Caco-2 (cell line): ENCODE measurements at regions not wholly inside any gene's neighbourhood (a gene's known extent, or its start where the extent isn't known, plus 50 kb on each side); places are given as distances from the start of the nearest gene placed in this dataset.
"Not testable (repeated sequence)": the region's sequence is repeated elsewhere in the genome, so short reads cannot be mapped to it uniquely, and the experiment has no call there.

ENCODE experiments used
- BruUV-seq: library from RNA; stranded (reverse); fragments of 400-500 nt; replicated peaks from 2 replicates; lab custom pipeline; 2021; lab: Mats Ljungman, UMichigan
- CTCF ChIA-PET: fragments of 300-600 bp; sonication (Branson Sonifier 250); formaldehyde crosslinking; loops from one replicate; lab custom pipeline; 2022; ENCODE audit warnings: antibody characterized with exemption; lab: Charles Lee
- POLR2A ChIA-PET: fragments of 300-600 bp; sonication (Branson Sonifier 250); formaldehyde crosslinking; loops from one replicate; lab custom pipeline; 2022; ENCODE audit warnings: antibody characterized with exemption; lab: Charles Lee
- DNase-seq, 2 experiments: peaks; one replicate each; pipeline versions ENCODE4 v3.0.0 to v3.0.0-alpha.2; 2020 to 2022
- H3K27me3 ChIP-seq: replicated peaks from 2 replicates; pipeline ENCODE4 v1.6.0; 2011; ENCODE audit warnings: low read length; ENCODE audit not compliant: control insufficient read depth, insufficient read depth
- H3K36me3 ChIP-seq: 2 replicates; pipeline ENCODE4 v1.5.1; 2011; ENCODE audit warnings: low read length; ENCODE audit not compliant: control insufficient read depth, insufficient read depth
- H3K4me1 ChIP-seq: fragments of 250-450 bp; sonication (Bioruptor Pico); 2 replicates; pipeline ENCODE4 v1.5.1; 2020; ENCODE audit warnings: mild to moderate bottlenecking
- H3K4me3 ChIP-seq: 2 replicates; pipeline ENCODE4 v1.5.1; 2011; ENCODE audit warnings: low read depth, mild to moderate bottlenecking, control low read depth, low read length
- H3K9me3 ChIP-seq: fragments of 250-450 bp; sonication (Bioruptor Pico); 2 replicates; pipeline ENCODE4 v1.5.1; 2020; ENCODE audit warnings: mild to moderate bottlenecking, moderate library complexity
- H3K27ac Mint-ChIP-seq: one replicate; pipeline ENCODE4 v1.8.0; 2022; ENCODE audit warnings: mixed read lengths; ENCODE audit not compliant: unreplicated experiment
- H3K27me3 Mint-ChIP-seq: one replicate; pipeline ENCODE4 v1.8.0; 2022; ENCODE audit warnings: mixed read lengths; ENCODE audit not compliant: insufficient read depth, unreplicated experiment
- H3K36me3 Mint-ChIP-seq: one replicate; pipeline ENCODE4 v1.8.0; 2022; ENCODE audit warnings: mild to moderate bottlenecking, mixed read lengths; ENCODE audit not compliant: insufficient read depth, unreplicated experiment
- H3K4me1 Mint-ChIP-seq: one replicate; pipeline ENCODE4 v1.8.0; 2022; ENCODE audit warnings: low read depth, mixed read lengths; ENCODE audit not compliant: unreplicated experiment
- H3K4me3 Mint-ChIP-seq: one replicate; pipeline ENCODE4 v1.8.0; 2022; ENCODE audit warnings: mild to moderate bottlenecking, moderate library complexity, mixed read lengths; ENCODE audit not compliant: unreplicated experiment
- H3K9me3 Mint-ChIP-seq: one replicate; pipeline ENCODE4 v1.8.0; 2022; ENCODE audit warnings: mixed read lengths; ENCODE audit not compliant: unreplicated experiment
- CTCF ChIP-seq, 2 experiments: fragments of 200-600 bp in 1 of 2; IDR thresholded peaks; 1 replicate in 1 of 2; 2 replicates in 1 of 2; pipeline versions ENCODE4 v1.5.1 to v1.8.0; 2011 to 2022; ENCODE audit warnings: antibody characterized with exemption in 1 of 2, control low read depth in 1 of 2, inconsistent platforms in 1 of 2, low read depth in 1 of 2, low read length in 1 of 2, mild to moderate bottlenecking in 1 of 2, moderate library complexity in 1 of 2; ENCODE audit not compliant: insufficient read depth in 1 of 2, severe bottlenecking in 1 of 2, unreplicated experiment in 1 of 2
- intact Hi-C: fragments of 100-400 bp; cut with micrococcal nuclease; formaldehyde crosslinking; loops from one replicate; pipeline ENCODE4 v1.10.0; 2022; ENCODE audit not compliant: unreplicated experiment

GRCh38 chr3:110324171-110324705 lies 747.4 kb upstream of the NECTIN3 start:
- no TSS peak for BruUV-seq
- H3K9me3 Mint-ChIP-seq: peaks cover 15% of the 10 kb centered on the region
- Histone ChIP-seq H3K4me3 (no peak overlapping the region), H3K27me3 (no peaks in the 10 kb centered on the region), H3K9me3 (no peaks in the 10 kb centered on the region), H3K36me3 (no peaks in the 10 kb centered on the region), H3K4me1 (no peaks in the 10 kb centered on the region)
- no peaks in the 10 kb centered on the region for H3K4me1 Mint-ChIP-seq
- no peak overlapping the region for H3K4me3 Mint-ChIP-seq
- TF ChIP-seq CTCF (IDR thresholded peaks at IDR 0.05; ENCODE audit: insufficient read depth in 1 of 2, low read depth in 1 of 2, low read length in 1 of 2, severe bottlenecking in 1 of 2, unreplicated experiment in 1 of 2): no peak
- DNase-seq: no peak
- H3K27ac Mint-ChIP-seq: no peak overlapping the region
- intact Hi-C loops: no loop called here
- no peaks in the 10 kb centered on the region for H3K27me3 Mint-ChIP-seq
- ChIA-PET POLR2A (no interaction called here), CTCF (no interaction called here)
- no peaks in the 10 kb centered on the region for H3K36me3 Mint-ChIP-seq

GRCh38 chr3:110327870-110328269 lies 743.7 kb upstream of the NECTIN3 start:
- ChIA-PET POLR2A (no interaction called here), CTCF (no interaction called here)
- no peaks in the 10 kb centered on the region for H3K27me3 Mint-ChIP-seq
- BruUV-seq: no TSS peak
- no peak overlapping the region for H3K27ac Mint-ChIP-seq
- intact Hi-C loops: no loop called here
- no peaks in the 10 kb centered on the region for H3K36me3 Mint-ChIP-seq
- H3K4me1 ChIP-seq: no peaks in the 10 kb centered on the region
- no peaks in the 10 kb centered on the region for H3K4me1 Mint-ChIP-seq
- peaks cover 18% of the 10 kb centered on the region for H3K9me3 Mint-ChIP-seq
- no peak for DNase-seq
- no peak for TF ChIP-seq CTCF (IDR thresholded peaks at IDR 0.05; ENCODE audit: insufficient read depth in 1 of 2, low read depth in 1 of 2, low read length in 1 of 2, severe bottlenecking in 1 of 2, unreplicated experiment in 1 of 2)
- no peaks in the 10 kb centered on the region; the same call in 1 of the 2 replicates for H3K9me3 ChIP-seq
- H3K4me3 ChIP-seq: no peak overlapping the region
- no peak overlapping the region for H3K4me3 Mint-ChIP-seq
- no peaks in the 10 kb centered on the region for H3K27me3 ChIP-seq
- H3K36me3 ChIP-seq: no peaks in the 10 kb centered on the region

GRCh38 chr3:110331562-110331961 lies 740.1 kb upstream of the NECTIN3 start:
- POLR2A ChIA-PET, BruUV-seq, DNase-seq, H3K36me3 ChIP-seq, H3K27me3 ChIP-seq, H3K27ac Mint-ChIP-seq, H3K36me3 Mint-ChIP-seq, H3K4me3 ChIP-seq, H3K4me3 Mint-ChIP-seq, H3K4me1 Mint-ChIP-seq, H3K4me1 ChIP-seq, H3K27me3 Mint-ChIP-seq, intact Hi-C loops, CTCF ChIA-PET: not testable (repeated sequence)
- H3K9me3 ChIP-seq: peaks cover 11% of the 10 kb centered on the region; the same call in 1 of the 2 replicates
- peaks cover 28% of the 10 kb centered on the region for H3K9me3 Mint-ChIP-seq

- H3K9me3 Mint-ChIP-seq: peaks cover 25% of the 10 kb centered on the region
- H3K27me3 ChIP-seq: no peaks in the 10 kb centered on the region
- TF ChIP-seq CTCF (IDR thresholded peaks at IDR 0.05; ENCODE audit: insufficient read depth in 1 of 2, low read depth in 1 of 2, low read length in 1 of 2, severe bottlenecking in 1 of 2, unreplicated experiment in 1 of 2): no peak
- H3K27me3 Mint-ChIP-seq: no peaks in the 10 kb centered on the region
- no peak overlapping the region for H3K4me3 Mint-ChIP-seq
- no peak overlapping the region for H3K27ac Mint-ChIP-seq
- ChIA-PET CTCF (no interaction called here), POLR2A (no interaction called here)
- H3K4me1 Mint-ChIP-seq: no peaks in the 10 kb centered on the region
- intact Hi-C loops: no loop called here
- H3K36me3 Mint-ChIP-seq: no peaks in the 10 kb centered on the region
- no peaks in the 10 kb centered on the region for H3K36me3 ChIP-seq
- H3K4me3 ChIP-seq: no peak overlapping the region
- no TSS peak for BruUV-seq
- no peak for DNase-seq
- H3K9me3 ChIP-seq: peaks cover 21% of the 10 kb centered on the region
- no peaks in the 10 kb centered on the region for H3K4me1 ChIP-seq
These were observed 739.0 kb upstream of the NECTIN3 start for GRCh38 chr3:110332629-110333028.
